HL-60 (cell line): ENCODE measurements at regions not wholly inside any gene's neighbourhood (a gene's known extent, or its start where the extent isn't known, plus 50 kb on each side); places are given as distances from the start of the nearest gene placed in this dataset.

ENCODE experiments used
- DNase-seq, 2 experiments: peaks; one replicate each; pipeline ENCODE4 v3.0.0-alpha.2; 2010 to 2020; ENCODE audit warnings: low read depth in 1 of 2, low spot score in 1 of 2
- H3K27ac ChIP-seq: fragments of 250-450 bp; sonication (Bioruptor Pico); replicated peaks from 2 replicates; pipeline ENCODE4 v1.5.1; 2020; ENCODE audit warnings: mild to moderate bottlenecking, moderate library complexity
- H3K27me3 ChIP-seq: fragments of 250-450 bp; sonication (Bioruptor Pico); 2 replicates; pipeline ENCODE4 v1.5.1; 2021; ENCODE audit warnings: mild to moderate bottlenecking, moderate library complexity; ENCODE audit not compliant: insufficient read depth, poor library complexity, severe bottlenecking
- H3K4me3 ChIP-seq: replicated peaks from 2 replicates; pipeline ENCODE4 v1.5.1; 2011; ENCODE audit warnings: mild to moderate bottlenecking, control low read depth, low read length; ENCODE audit not compliant: insufficient read depth
- CTCF ChIP-seq: IDR thresholded peaks from one replicate; pipeline ENCODE4 v1.5.1; 2011; ENCODE audit warnings: low read length, control low read depth, inconsistent platforms; ENCODE audit not compliant: insufficient read depth
- GABPA ChIP-seq: IDR thresholded peaks from 2 replicates; pipeline ENCODE4 v1.6.1; 2012; ENCODE audit warnings: low read depth
- POLR2AphosphoS5 ChIP-seq: IDR thresholded peaks from 2 replicates; pipeline ENCODE4 v1.6.1; 2012; ENCODE audit warnings: low read depth
- REST ChIP-seq: IDR thresholded peaks from 2 replicates; pipeline ENCODE4 v1.6.1; 2012; ENCODE audit warnings: low read depth; ENCODE audit not compliant: insufficient replicate concordance
- SPI1 ChIP-seq: IDR thresholded peaks from 2 replicates; pipeline ENCODE4 v1.6.1; 2012; ENCODE audit warnings: low read depth, mild to moderate bottlenecking, borderline replicate concordance

- Histone ChIP-seq H3K27ac (no peak overlapping the region), H3K4me3 (no peak overlapping the region), H3K27me3 (peaks cover 10% of the 10 kb centered on the region)
- DNase-seq = no peak
- TF ChIP-seq REST (no peak), POLR2AphosphoS5 (no peak), SPI1 (no peak), GABPA (no peak), CTCF (no peak)
Observed at GRCh38 chr18:25735459-25735858, 355.0 kb downstream of the SS18 start.

GRCh38 chr18:25734336-25734735 is 356.1 kb downstream of the SS18 start:
- no peak for DNase-seq
- TF ChIP-seq REST = no peak
- TF ChIP-seq GABPA = no peak
- no peak for TF ChIP-seq CTCF
- no peak for TF ChIP-seq POLR2AphosphoS5
- TF ChIP-seq SPI1 = no peak
- H3K27me3 ChIP-seq = peaks cover 5% of the 10 kb centered on the region
- no peak overlapping the region for H3K4me3 ChIP-seq
- H3K27ac ChIP-seq = no peak overlapping the region

GRCh38 chr18:25732862-25733261 is 357.6 kb downstream of the SS18 start:
- Histone ChIP-seq H3K27ac (no peak overlapping the region), H3K27me3 (peaks cover 5% of the 10 kb centered on the region), H3K4me3 (no peak overlapping the region)
- DNase-seq = no peak
- TF ChIP-seq POLR2AphosphoS5 (no peak), CTCF (no peak), SPI1 (no peak), REST (no peak), GABPA (no peak)
